Activated CD4-positive, alpha-beta memory T cell treated with anti-CD3 and anti-CD28 coated beads for 36 hours (primary cell): ENCODE measurements at regions not wholly inside any gene's neighbourhood (a gene's known extent, or its start where the extent isn't known, plus 50 kb on each side); places are given as distances from the start of the nearest gene placed in this dataset.
A peak's percentile ranks its signal among the peaks of the same experiment; 100 is the strongest.
"Not testable (repeated sequence)": the region's sequence is repeated elsewhere in the genome, so short reads cannot be mapped to it uniquely, and the experiment has no call there.

Experiments
- CTCF ChIA-PET: fragments of 350-600 bp; sonication (Branson Sonifier 250); formaldehyde crosslinking; loops from one replicate; lab custom pipeline; 2021; ENCODE audit warnings: antibody characterized with exemption, inconsistent platforms; lab: Charles Lee
- POLR2A ChIA-PET: fragments of 350-600 bp; sonication (Branson Sonifier 250); formaldehyde crosslinking; loops from one replicate; lab custom pipeline; 2021; ENCODE audit warnings: antibody characterized with exemption; lab: Charles Lee
- DNase-seq: peaks from one replicate; pipeline ENCODE4 v3.0.0-alpha.2; 2020
- H3K27ac Mint-ChIP-seq: one replicate; pipeline ENCODE4 v1.8.0; 2021; ENCODE audit warnings: mixed read lengths
- H3K27me3 Mint-ChIP-seq: one replicate; pipeline ENCODE4 v1.8.0; 2021; ENCODE audit warnings: mixed read lengths
- H3K36me3 Mint-ChIP-seq: one replicate; pipeline ENCODE4 v1.8.0; 2021; ENCODE audit warnings: mixed read lengths
- H3K4me1 Mint-ChIP-seq: one replicate; pipeline ENCODE4 v1.8.0; 2021; ENCODE audit warnings: low read depth, mixed read lengths
- H3K4me3 Mint-ChIP-seq: one replicate; pipeline ENCODE4 v1.8.0; 2021; ENCODE audit warnings: mild to moderate bottlenecking, mixed read lengths
- H3K9me3 Mint-ChIP-seq: one replicate; pipeline ENCODE4 v1.8.0; 2021; ENCODE audit warnings: mixed read lengths
- intact Hi-C: fragments of 100-400 bp; cut with micrococcal nuclease; formaldehyde crosslinking; loops from one replicate; pipeline ENCODE4 v1.15.1; 2023

DNA sequence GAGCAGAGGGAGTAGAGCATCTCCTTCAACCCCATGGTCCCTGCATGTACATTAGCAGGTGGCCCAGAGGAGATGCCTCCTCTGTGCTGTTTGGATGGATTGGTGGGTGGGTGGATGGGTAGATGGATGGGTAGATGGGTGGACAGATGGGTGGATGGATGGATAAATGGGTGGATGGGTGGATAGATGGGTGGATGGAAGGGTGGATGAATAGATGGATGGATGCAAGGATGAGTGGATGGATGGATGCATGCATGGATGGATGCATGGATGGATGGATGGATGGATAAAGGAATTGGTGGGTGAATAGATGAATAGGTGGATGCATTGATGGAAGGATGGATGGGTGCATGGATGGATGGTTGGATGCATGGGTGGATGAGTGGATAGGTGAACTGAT, 136.5 kb downstream of the NPIPB11 start:
- H3K4me1 Mint-ChIP-seq, intact Hi-C loops, DNase-seq, POLR2A ChIA-PET, H3K27me3 Mint-ChIP-seq, H3K9me3 Mint-ChIP-seq, H3K36me3 Mint-ChIP-seq, CTCF ChIA-PET, H3K4me3 Mint-ChIP-seq, H3K27ac Mint-ChIP-seq: not testable (repeated sequence)

DNA sequence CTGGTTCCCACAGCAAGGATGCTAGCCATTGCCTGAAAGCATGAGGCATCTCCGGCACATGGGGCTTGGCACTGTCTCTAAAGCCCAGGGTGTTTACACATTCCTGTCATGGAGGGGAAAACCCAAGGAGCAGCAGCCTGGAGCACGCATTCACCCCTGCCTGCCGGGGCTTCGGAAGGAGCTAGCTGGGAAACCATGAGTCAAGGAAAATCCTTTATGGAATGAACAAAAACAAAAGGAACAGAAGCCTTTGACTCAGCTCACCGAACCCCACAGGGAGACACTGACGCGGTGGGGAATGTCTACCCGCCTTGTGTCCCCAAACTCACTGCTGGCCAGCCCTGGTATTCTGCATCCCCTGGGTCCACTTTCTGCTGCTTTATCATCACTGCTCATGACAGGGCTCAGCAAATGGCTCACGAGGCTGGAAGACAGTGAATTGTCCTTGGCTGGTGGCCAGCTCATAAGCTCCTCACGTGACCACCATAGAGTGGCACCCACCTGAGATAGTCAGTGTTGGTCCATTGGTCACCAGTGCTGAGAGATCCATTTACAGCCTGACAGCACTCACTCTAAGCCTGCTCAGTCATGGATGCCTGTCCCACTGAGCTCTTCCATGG, 137.2 kb downstream of the NPIPB11 start:
- CTCF ChIA-PET, H3K4me1 Mint-ChIP-seq, H3K4me3 Mint-ChIP-seq, H3K36me3 Mint-ChIP-seq, H3K27me3 Mint-ChIP-seq, H3K9me3 Mint-ChIP-seq, DNase-seq, intact Hi-C loops, POLR2A ChIA-PET, H3K27ac Mint-ChIP-seq: not testable (repeated sequence)

DNA sequence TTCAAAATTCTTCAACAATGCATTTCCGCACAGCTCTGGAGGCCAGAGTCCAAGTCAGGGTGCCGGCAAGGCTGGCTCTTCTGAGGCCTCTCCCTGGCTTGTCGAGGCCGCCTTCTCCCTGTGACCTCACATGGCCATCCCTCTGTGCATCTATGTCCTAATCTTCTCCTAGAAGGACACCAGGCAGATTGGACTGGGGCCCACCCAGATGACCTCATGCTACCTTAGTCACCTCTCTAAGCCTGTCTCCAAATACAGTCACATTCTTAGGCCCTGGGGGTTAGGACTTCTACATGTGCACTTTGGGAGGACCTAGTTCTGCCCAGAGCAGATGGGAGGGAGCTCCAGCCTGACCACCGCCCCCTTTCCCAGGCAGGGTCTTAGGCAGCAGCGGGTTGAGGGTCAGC, 137.7 kb downstream of the NPIPB11 start:
- H3K9me3 Mint-ChIP-seq, H3K4me1 Mint-ChIP-seq, intact Hi-C loops, POLR2A ChIA-PET, DNase-seq, H3K27ac Mint-ChIP-seq, H3K27me3 Mint-ChIP-seq, CTCF ChIA-PET, H3K4me3 Mint-ChIP-seq, H3K36me3 Mint-ChIP-seq: not testable (repeated sequence)

DNA sequence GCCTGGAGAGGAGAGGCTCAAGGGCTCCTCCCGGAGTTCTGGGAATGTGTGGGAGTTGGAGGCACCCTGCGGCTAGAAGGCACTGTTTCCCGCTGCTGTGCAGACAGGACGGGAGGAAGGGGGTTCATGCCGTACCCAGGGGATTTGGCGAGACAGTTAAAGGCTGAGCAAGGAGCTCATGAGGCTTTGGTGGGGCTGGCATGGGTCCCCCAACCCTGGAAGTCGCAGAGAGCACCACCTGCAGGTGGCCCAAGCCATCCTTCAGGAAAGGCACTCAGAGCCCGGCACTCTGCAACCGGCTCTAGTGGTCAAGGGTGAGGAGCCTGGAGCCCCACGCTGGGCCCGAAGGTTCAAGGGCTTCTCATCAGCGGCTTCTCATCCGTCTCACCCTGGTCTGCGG, 138.2 kb downstream of the NPIPB11 start:
- H3K27me3 Mint-ChIP-seq, intact Hi-C loops, H3K4me3 Mint-ChIP-seq, DNase-seq, H3K36me3 Mint-ChIP-seq, H3K9me3 Mint-ChIP-seq, CTCF ChIA-PET, POLR2A ChIA-PET, H3K27ac Mint-ChIP-seq, H3K4me1 Mint-ChIP-seq: not testable (repeated sequence)

DNA sequence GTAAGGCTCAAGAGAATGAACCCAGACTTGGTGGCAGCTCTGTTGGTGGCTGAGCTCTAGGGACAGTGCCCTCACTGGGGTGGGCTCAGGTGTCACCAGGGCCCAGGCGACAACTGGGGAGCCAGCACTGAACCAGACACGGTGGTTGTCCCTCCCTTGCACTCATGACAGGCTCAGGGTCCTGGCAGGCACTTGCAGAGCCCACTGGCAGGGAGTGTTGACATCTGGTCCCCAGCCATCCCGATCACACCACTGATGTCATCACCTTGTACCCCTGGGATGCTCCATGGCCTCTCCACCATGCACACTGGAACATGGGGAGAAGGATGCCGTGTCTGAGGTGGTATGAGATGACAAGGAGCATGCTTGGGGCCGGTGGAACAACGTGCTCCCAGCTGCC, 138.6 kb downstream of the NPIPB11 start:
- DNase-seq, H3K27ac Mint-ChIP-seq, H3K36me3 Mint-ChIP-seq, H3K4me3 Mint-ChIP-seq, H3K27me3 Mint-ChIP-seq, intact Hi-C loops, CTCF ChIA-PET, H3K9me3 Mint-ChIP-seq, H3K4me1 Mint-ChIP-seq, POLR2A ChIA-PET: not testable (repeated sequence)

DNA sequence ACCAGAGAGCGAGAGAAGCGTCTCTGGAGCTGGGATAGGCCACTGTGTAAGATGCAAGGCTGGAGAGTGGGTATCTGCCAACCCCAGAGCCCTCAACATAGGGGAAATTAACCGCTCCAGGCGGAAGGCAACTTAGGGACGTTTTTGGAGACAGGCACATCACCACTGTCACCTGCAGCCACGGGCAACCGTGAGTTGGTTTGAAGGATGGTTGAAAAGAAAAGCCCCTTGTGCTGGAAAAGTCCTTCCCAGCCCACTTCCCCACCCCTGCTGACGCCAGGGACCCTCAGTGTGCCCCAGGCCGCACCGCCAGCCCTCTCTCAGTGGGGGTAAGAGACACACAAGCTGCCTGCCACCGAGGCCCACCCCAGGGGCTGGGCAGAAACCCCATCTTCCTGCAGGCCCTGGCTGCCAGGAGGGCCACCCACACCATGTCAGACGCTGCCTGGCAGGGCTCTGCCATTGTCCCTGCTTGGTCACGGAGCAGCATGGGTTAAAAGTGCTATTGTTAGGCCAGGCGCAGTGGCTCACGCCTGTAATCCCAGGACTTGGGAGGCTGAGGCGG, 139.4 kb downstream of the NPIPB11 start:
- POLR2A ChIA-PET, H3K4me1 Mint-ChIP-seq, intact Hi-C loops, H3K27me3 Mint-ChIP-seq, H3K9me3 Mint-ChIP-seq, CTCF ChIA-PET, H3K27ac Mint-ChIP-seq, DNase-seq, H3K36me3 Mint-ChIP-seq, H3K4me3 Mint-ChIP-seq: not testable (repeated sequence)

DNA sequence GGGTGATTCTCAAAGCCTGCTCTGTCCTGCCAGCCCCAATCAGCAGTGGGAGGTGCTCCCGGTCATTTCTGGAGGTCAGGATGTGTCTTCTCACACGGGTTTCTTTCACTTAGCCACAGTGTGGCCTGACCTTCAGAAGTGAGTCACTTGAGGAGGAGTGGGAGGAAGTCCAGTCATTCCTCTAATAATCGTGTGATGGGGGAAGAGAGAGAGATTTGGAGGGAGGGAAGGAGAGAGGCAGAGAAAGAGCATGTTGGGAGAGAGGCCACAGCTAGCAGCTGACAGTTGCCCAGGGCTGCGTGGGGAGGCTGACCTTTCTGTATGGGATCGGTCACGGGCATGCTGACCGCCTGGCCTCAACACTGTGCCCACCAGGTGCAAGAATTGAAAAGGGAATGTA, 139.9 kb downstream of the NPIPB11 start:
- POLR2A ChIA-PET, H3K4me3 Mint-ChIP-seq, H3K9me3 Mint-ChIP-seq, CTCF ChIA-PET, H3K27me3 Mint-ChIP-seq, H3K4me1 Mint-ChIP-seq, H3K36me3 Mint-ChIP-seq, H3K27ac Mint-ChIP-seq, intact Hi-C loops: not testable (repeated sequence)
- peak; percentile 29 for DNase-seq

DNA sequence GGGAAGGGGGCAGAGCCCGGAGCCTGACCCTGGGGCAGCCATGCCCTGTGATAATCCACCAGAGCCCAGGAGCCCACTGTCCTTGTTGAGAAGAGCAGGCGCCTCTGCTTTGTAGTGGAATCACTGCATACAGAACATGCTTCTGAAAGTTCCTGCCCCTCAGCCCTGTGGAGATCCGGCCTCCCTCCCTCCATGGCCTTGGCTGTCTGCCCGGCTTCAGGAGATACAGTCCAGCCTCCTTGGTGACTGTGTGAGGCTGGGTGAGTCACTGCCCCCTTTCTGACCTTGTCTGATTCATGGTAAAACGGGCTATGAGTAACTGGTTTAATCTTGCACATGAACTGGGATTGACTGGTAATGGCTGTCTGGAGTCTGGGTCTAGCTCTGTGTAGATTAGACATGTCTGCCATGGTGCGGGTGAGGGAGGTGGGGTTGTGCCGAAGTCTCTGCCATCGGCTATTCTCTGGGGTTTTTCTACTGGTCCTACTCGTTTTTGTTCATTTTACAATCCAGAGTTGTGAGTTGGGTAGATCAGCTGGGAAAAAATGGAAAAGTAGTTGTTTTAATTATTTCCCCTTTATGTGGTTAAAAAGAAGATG, 141.2 kb downstream of the NPIPB11 start:
- H3K27me3 Mint-ChIP-seq, H3K4me1 Mint-ChIP-seq, POLR2A ChIA-PET, intact Hi-C loops, H3K4me3 Mint-ChIP-seq, H3K9me3 Mint-ChIP-seq, H3K36me3 Mint-ChIP-seq, CTCF ChIA-PET, H3K27ac Mint-ChIP-seq: not testable (repeated sequence)
- peak; percentile 64 for DNase-seq

DNA sequence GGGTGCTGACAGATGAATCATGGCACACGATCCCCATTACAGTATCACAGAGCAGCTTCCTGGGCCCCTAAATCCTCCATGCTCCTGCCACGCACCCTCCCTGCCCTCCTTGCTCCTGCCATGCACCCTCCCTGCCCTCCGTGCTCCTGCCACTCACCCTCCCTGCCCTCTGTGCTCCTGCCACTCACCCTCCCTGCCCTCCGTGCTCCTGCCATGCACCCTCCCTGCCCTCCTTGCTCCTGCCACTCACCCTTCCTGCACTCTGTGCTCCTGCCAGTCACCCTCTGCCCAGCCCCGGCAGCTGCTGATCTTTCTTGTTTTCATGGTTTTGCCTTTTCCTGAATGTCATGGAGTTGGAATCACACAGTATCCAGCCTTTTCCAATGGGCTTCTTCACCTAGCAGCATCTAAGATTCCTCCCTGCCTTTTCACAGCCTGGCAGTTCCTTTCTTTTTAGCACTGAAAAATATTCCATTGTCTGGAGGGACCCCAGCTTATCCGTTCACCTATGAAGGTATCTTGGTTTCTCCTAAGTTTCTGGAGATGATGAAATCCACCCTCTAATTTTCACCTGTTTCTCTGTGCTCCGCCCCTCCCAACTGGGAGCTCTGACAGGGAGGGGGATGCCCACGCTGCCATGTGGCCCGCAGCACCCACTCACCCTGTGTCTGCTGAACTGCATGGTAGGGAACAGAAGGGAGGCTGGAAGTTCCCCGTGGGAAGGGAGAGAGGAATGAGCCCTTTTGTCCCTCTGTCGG, 142.3 kb downstream of the NPIPB11 start:
- not testable (repeated sequence) for H3K27ac Mint-ChIP-seq, H3K9me3 Mint-ChIP-seq

DNA sequence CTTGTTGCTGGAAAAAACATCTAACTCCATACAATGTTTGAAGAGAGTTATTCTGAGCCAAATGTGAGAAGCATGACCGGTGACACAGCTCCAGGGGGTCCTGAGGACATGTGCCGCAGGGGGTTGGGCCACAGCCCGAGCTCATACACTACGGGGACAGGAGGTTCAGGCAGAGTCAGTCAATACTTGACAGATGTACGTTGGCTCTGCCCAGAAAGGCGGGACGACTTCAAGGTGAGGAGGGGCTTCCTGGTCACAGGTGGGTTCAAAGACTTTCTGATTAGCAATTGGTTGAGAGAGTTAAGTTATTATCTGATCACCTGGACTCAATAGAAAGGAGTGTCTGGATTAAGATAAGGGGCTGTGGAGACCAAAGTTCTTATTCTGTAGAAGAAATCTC, 143.8 kb downstream of the NPIPB11 start:
- H3K4me3 Mint-ChIP-seq, intact Hi-C loops, CTCF ChIA-PET, H3K27me3 Mint-ChIP-seq, H3K36me3 Mint-ChIP-seq, H3K4me1 Mint-ChIP-seq, H3K9me3 Mint-ChIP-seq, POLR2A ChIA-PET, DNase-seq, H3K27ac Mint-ChIP-seq: not testable (repeated sequence)

More for the DNA sequence above, 142.3 kb downstream of the NPIPB11 start:
- POLR2A ChIA-PET, intact Hi-C loops, CTCF ChIA-PET, H3K4me1 Mint-ChIP-seq, H3K27me3 Mint-ChIP-seq, DNase-seq, H3K4me3 Mint-ChIP-seq, H3K36me3 Mint-ChIP-seq: not testable (repeated sequence)

DNA sequence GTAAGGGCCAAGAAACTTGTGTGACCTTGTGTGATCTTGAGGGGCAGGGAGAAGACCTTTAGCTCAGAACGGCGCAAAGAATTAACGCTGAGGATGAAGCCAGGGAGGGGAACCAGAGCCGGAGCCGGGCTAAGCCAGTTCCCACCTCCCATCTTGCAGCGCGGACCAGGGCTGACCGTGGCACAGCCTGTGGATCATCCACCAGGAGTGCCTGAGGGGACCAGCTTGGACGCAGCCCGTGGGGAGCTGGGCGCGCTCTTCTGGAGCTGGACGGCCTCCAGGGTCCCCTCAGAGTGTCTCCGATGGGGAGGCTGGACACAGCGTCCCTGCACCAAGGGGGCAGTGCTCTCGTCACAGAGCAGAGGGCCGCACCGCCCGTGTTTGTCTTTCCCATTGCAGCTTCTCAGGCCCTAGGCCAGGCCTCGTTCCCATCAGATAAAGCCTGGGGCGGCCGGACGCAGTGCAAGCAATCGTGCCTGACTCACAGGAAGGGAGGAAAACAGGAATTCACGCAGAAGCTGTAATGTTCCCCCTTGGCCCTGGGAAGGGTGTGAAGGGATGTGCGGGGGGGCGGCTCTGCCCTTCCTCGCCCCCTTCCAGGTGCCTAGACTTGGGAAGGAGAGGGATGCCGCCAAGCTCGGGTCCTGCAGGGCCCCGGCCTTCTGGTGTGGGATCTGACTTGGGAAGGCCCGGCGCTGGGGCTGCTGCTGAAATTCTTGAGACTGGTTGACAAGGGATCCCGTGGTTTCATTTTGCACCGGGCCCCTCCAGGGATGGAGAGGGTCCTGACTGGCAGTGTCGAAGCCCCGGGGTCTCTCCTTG, 144.9 kb downstream of the NPIPB11 start:
- DNase-seq, H3K4me1 Mint-ChIP-seq, H3K27me3 Mint-ChIP-seq, H3K36me3 Mint-ChIP-seq, H3K4me3 Mint-ChIP-seq, H3K9me3 Mint-ChIP-seq, intact Hi-C loops, POLR2A ChIA-PET, H3K27ac Mint-ChIP-seq, CTCF ChIA-PET: not testable (repeated sequence)
